DND-41 (cell line): ENCODE measurements at regions not wholly inside any gene's neighbourhood (a gene's known extent, or its start where the extent isn't known, plus 50 kb on each side); places are given as distances from the start of the nearest gene placed in this dataset.

Source experiments
- ATAC-seq: fragments of 200-7000 bp; cut with Tn5 transposase; 3 replicates; pipeline ENCODE4 v1.9.1; 2021; ENCODE audit warnings: low read depth; ENCODE audit not compliant: insufficient read depth
- DNase-seq: peaks from one replicate; pipeline ENCODE4 v3.0.0-alpha.2; 2020
- H2AFZ ChIP-seq: 2 replicates; pipeline ENCODE4 v1.6.0; 2012; ENCODE audit warnings: low read depth, low read length
- H3K27ac ChIP-seq: 2 replicates; pipeline ENCODE4 v1.5.1; 2012; ENCODE audit warnings: low read length, inconsistent platforms
- H3K27me3 ChIP-seq: fragments of 200-600 bp; sonication (generic); 2 replicates; pipeline ENCODE4 v1.6.0; 2012; ENCODE audit warnings: low read length, mild to moderate bottlenecking, inconsistent platforms; ENCODE audit not compliant: insufficient read depth, poor library complexity
- H3K36me3 ChIP-seq: 2 replicates; pipeline ENCODE4 v1.5.1; 2012; ENCODE audit warnings: low read length, inconsistent platforms; ENCODE audit not compliant: insufficient read depth
- H3K4me1 ChIP-seq: 2 replicates; pipeline ENCODE4 v1.5.1; 2012; ENCODE audit warnings: mild to moderate bottlenecking, low read length; ENCODE audit not compliant: insufficient read depth
- H3K4me2 ChIP-seq: 2 replicates; pipeline ENCODE4 v1.6.0; 2012; ENCODE audit warnings: mild to moderate bottlenecking, moderate library complexity, low read length, inconsistent platforms; ENCODE audit not compliant: insufficient read depth
- H3K4me3 ChIP-seq, 2 experiments: fragments of 200-600 bp in 1 of 2; shearing (Covaris generic) in 1 of 2; 2 replicates each; pipeline ENCODE4 v1.5.1; 2012 to 2016; ENCODE audit warnings: inconsistent platforms in 2 of 2, low read length in 2 of 2, mild to moderate bottlenecking in 2 of 2, low read depth in 1 of 2, moderate library complexity in 1 of 2
- H3K79me2 ChIP-seq: 2 replicates; pipeline ENCODE4 v1.6.0; 2012; ENCODE audit warnings: low read length, inconsistent platforms; ENCODE audit not compliant: insufficient read depth
- H3K9ac ChIP-seq: 2 replicates; pipeline ENCODE4 v1.6.0; 2012; ENCODE audit warnings: low read depth, mild to moderate bottlenecking, inconsistent platforms, low read length, moderate library complexity
- H3K9me3 ChIP-seq: 2 replicates; pipeline ENCODE4 v1.5.1; 2012; ENCODE audit warnings: low read length, moderate library complexity, mild to moderate bottlenecking, inconsistent platforms; ENCODE audit not compliant: insufficient read depth, severe bottlenecking
- H4K20me1 ChIP-seq: 2 replicates; pipeline ENCODE4 v1.6.0; 2012; ENCODE audit warnings: low read length; ENCODE audit not compliant: insufficient read depth
- EZH2 ChIP-seq: IDR thresholded peaks from 3 replicates; pipeline ENCODE4 v1.6.1; 2012; ENCODE audit warnings: borderline replicate concordance, low read depth, mild to moderate bottlenecking, moderate library complexity, low read length, inconsistent platforms; ENCODE audit not compliant: severe bottlenecking
- TF ChIP-seq, protein P1 (sequence below): IDR thresholded peaks from 2 replicates; pipeline ENCODE4 v1.5.1; 2012; ENCODE audit warnings: borderline replicate concordance, low read length, moderate library complexity, mild to moderate bottlenecking; ENCODE audit not compliant: poor library complexity, severe bottlenecking; ENCODE audit errors: extremely low read depth

DNA sequence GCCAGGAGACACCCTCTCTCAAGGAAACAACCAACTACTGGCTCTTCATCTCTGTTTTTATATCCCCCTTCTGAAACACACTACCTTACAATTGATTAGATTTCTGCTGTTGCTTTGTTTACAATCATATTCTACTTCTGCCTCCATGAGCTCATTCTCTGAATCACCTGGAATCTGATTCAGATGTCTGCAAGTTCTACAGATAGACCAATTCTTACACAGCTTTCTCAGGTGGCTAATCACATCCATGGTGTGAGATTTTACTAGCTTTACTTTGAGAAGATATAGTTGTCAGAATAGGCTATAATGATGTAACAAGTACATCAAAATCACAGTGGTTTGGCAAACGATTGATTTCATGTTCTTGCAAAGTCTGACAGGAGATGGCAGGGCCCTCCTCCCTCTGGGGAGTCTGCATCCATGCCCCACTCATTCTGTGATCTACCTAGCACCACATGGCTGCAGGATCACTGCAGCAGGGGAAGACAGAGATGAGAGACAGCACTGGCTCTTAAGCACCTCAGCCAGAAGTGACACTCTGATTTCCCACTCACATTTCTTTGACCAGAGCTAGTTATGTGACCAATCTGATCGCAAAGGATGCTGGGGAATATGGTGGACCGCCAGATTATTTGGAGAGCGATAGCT is 243.7 kb downstream of the FOXO1 start:
- Histone ChIP-seq H3K4me1 (no peaks in the 10 kb centered on the region), H3K4me3 (no peak overlapping the region), H4K20me1 (no peaks in the 10 kb centered on the region), H3K27ac (no peak overlapping the region), H3K79me2 (no peaks in the 10 kb centered on the region), H3K27me3 (no peaks in the 10 kb centered on the region), H3K9ac (no peak overlapping the region), H3K4me2 (no peak overlapping the region), H2AFZ (no peak overlapping the region), H3K9me3 (no peaks in the 10 kb centered on the region), H3K36me3 (no peaks in the 10 kb centered on the region)
- TF ChIP-seq, protein P1, sequence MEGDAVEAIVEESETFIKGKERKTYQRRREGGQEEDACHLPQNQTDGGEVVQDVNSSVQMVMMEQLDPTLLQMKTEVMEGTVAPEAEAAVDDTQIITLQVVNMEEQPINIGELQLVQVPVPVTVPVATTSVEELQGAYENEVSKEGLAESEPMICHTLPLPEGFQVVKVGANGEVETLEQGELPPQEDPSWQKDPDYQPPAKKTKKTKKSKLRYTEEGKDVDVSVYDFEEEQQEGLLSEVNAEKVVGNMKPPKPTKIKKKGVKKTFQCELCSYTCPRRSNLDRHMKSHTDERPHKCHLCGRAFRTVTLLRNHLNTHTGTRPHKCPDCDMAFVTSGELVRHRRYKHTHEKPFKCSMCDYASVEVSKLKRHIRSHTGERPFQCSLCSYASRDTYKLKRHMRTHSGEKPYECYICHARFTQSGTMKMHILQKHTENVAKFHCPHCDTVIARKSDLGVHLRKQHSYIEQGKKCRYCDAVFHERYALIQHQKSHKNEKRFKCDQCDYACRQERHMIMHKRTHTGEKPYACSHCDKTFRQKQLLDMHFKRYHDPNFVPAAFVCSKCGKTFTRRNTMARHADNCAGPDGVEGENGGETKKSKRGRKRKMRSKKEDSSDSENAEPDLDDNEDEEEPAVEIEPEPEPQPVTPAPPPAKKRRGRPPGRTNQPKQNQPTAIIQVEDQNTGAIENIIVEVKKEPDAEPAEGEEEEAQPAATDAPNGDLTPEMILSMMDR = no peak
- TF ChIP-seq EZH2 = no peak
- DNase-seq = no peak
- no peak for ATAC-seq

DNA sequence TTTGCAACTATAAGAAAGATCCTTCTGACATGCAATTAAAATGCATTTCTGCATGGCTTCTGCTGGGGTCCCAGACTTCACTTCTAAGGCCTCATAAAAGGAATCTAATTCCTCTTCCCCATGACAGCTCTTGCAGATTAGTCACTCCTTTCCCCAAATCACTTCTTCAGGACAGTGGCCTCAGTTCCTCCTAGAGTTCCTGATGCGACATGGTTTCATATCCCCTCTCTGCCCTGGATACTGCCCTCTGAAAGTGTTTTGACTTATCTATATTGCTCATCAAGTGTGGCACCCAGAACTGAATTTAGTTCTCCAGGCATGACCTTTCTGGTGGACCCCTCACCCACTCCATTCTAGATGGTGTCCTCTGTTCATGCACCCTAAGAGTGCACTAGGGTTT is 238.1 kb downstream of the FOXO1 start:
- DNase-seq = no peak
- Histone ChIP-seq H3K79me2 (no peaks in the 10 kb centered on the region), H3K36me3 (no peaks in the 10 kb centered on the region), H3K4me2 (no peak overlapping the region), H2AFZ (no peak overlapping the region), H3K9ac (no peak overlapping the region), H3K27ac (no peak overlapping the region), H3K9me3 (no peaks in the 10 kb centered on the region), H4K20me1 (no peaks in the 10 kb centered on the region), H3K4me1 (no peaks in the 10 kb centered on the region), H3K4me3 (no peak overlapping the region), H3K27me3 (no peaks in the 10 kb centered on the region)
- no peak for TF ChIP-seq EZH2
- TF ChIP-seq, protein P1 = no peak
- ATAC-seq = no peak

- ATAC-seq = no peak
- Histone ChIP-seq H3K79me2 (no peaks in the 10 kb centered on the region), H3K9ac (no peak overlapping the region), H3K27ac (no peak overlapping the region), H3K27me3 (no peaks in the 10 kb centered on the region), H3K4me2 (no peak overlapping the region), H3K36me3 (no peaks in the 10 kb centered on the region), H4K20me1 (no peaks in the 10 kb centered on the region), H3K4me3 (no peak overlapping the region), H3K4me1 (no peaks in the 10 kb centered on the region), H2AFZ (no peak overlapping the region), H3K9me3 (no peaks in the 10 kb centered on the region)
- TF ChIP-seq, protein P1 = no peak
- no peak for TF ChIP-seq EZH2
- no peak for DNase-seq
Observed at GRCh38 chr13:40429706-40430545, 236.5 kb downstream of the FOXO1 start.
